K562 (cell line): ENCODE measurements at regions not wholly inside any gene's neighbourhood (a gene's known extent, or its start where the extent isn't known, plus 50 kb on each side); places are given as distances from the start of the nearest gene placed in this dataset.

Source experiments
- BRF2 ChIP-seq: IDR thresholded peaks from 3 replicates; pipeline ENCODE4 v1.6.1; 2011; ENCODE audit warnings: borderline replicate concordance, mild to moderate bottlenecking; ENCODE audit not compliant: insufficient read length, insufficient read depth
- C11orf30 ChIP-seq: fragments of 450-650 bp; IDR thresholded peaks from 2 replicates; pipeline ENCODE4 v1.6.1; 2016; ENCODE audit warnings: low read depth, mild to moderate bottlenecking
- CBX3 ChIP-seq, 2 experiments: IDR thresholded peaks; 1 replicate in 1 of 2; 2 replicates in 1 of 2; pipeline ENCODE4 v1.6.1; 2012; ENCODE audit warnings: inconsistent platforms in 2 of 2, low read length in 2 of 2, borderline replicate concordance in 1 of 2, control low read depth in 1 of 2
- CREBBP ChIP-seq: IDR thresholded peaks from one replicate; pipeline ENCODE4 v1.6.1; 2012; ENCODE audit warnings: low read depth, mild to moderate bottlenecking, control low read depth, inconsistent platforms, low read length
- CSDE1 ChIP-seq, 2 experiments: fragments of 450-650 bp; IDR thresholded peaks; 2 replicates each; pipeline ENCODE4 v1.6.1; 2016; ENCODE audit warnings: mild to moderate bottlenecking in 1 of 2
- DPF2 ChIP-seq: fragments of 450-650 bp; IDR thresholded peaks from 2 replicates; pipeline ENCODE4 v1.6.1; 2016
- MAZ ChIP-seq, 2 experiments: fragments of 450-650 bp in 1 of 2; sonication (generic) in 1 of 2; formaldehyde crosslinking; IDR thresholded peaks in 1 of 2; conservative IDR thresholded peaks in 1 of 2; 2 replicates each; pipeline versions ENCODE4 v1.4.0 to v1.5.0; 2020; ENCODE audit warnings: mild to moderate bottlenecking in 1 of 2, missing genetic modification reagents in 1 of 2
- MEIS2 ChIP-seq: fragments of 450-650 bp; IDR thresholded peaks from 2 replicates; pipeline ENCODE4 v1.6.1; 2014; ENCODE audit warnings: mild to moderate bottlenecking; ENCODE audit not compliant: partially characterized antibody
- MTA2 ChIP-seq: fragments of 450-650 bp; IDR thresholded peaks from 2 replicates; pipeline ENCODE4 v1.6.1; 2016; ENCODE audit warnings: low read depth
- NFXL1 ChIP-seq: fragments of 450-650 bp; formaldehyde crosslinking; IDR thresholded peaks from 2 replicates; pipeline ENCODE4 v1.4.0; 2021; ENCODE audit warnings: mild to moderate bottlenecking
- NR2C1 ChIP-seq, 2 experiments: fragments of 450-650 bp; IDR thresholded peaks; 2 replicates each; pipeline ENCODE4 v1.6.1; 2017; ENCODE audit warnings: mild to moderate bottlenecking in 2 of 2, antibody characterized with exemption in 1 of 2, inconsistent platforms in 1 of 2, missing compliant biosample characterization in 1 of 2, missing genetic modification characterization in 1 of 2
- SOX6 ChIP-seq: fragments of 450-650 bp; IDR thresholded peaks from 2 replicates; pipeline ENCODE4 v1.6.1; 2014; ENCODE audit warnings: mild to moderate bottlenecking
- THRAP3 ChIP-seq: fragments of 450-650 bp; IDR thresholded peaks from 2 replicates; pipeline ENCODE4 v1.6.1; 2016; ENCODE audit warnings: mild to moderate bottlenecking, inconsistent platforms, borderline replicate concordance
- ZBTB40 ChIP-seq, 2 experiments: fragments of 450-650 bp in 1 of 2; sonication (generic) in 1 of 2; formaldehyde crosslinking in 1 of 2; IDR thresholded peaks; 2 replicates each; pipeline versions ENCODE4 v1.7.1 to v1.9.0; 2016 to 2022; ENCODE audit warnings: inconsistent platforms in 1 of 2, mild to moderate bottlenecking in 1 of 2, missing genetic modification reagents in 1 of 2
- ZFP91 ChIP-seq: sonication (generic); formaldehyde crosslinking; IDR thresholded peaks from 2 replicates; pipeline ENCODE4 v1.8.0; 2022; ENCODE audit warnings: mild to moderate bottlenecking, missing genetic modification reagents

- TF ChIP-seq ZBTB40 (IDR thresholded peaks at IDR 0.05), result no peak
- TF ChIP-seq ZBTB40 (CRISPR knock-in tag; IDR thresholded peaks at IDR 0.05), result no peak
- TF ChIP-seq THRAP3, result peak; percentile 69; the same call in 1 of the 2 replicates
- TF ChIP-seq DPF2, result peak; percentile 93
- TF ChIP-seq CBX3 (IDR thresholded peaks at IDR 0.05; ENCODE audit: borderline replicate concordance in 1 of 2, low read length in 2 of 2), result peak in 1 of 2 experiments; percentile 24; a peak in 1 of 3 replicates
- peak in 1 of 2 experiments; percentile 51; a peak in 1 of 4 replicates for TF ChIP-seq MAZ (CRISPR knock-in tag; conservative IDR thresholded peaks at IDR 0.05 in 1 of 2, IDR thresholded peaks at IDR 0.05 in 1 of 2)
- no peak for TF ChIP-seq CREBBP
- TF ChIP-seq C11orf30, result peak; percentile 40; the same call in 1 of the 2 replicates
- TF ChIP-seq CSDE1 (IDR thresholded peaks at IDR 0.05), result 0 out of 4 replicates have a peak, but pooled peaks of 1 of the 2 experiments have one; percentile 26
- TF ChIP-seq MTA2, result 0 out of 2 replicates have a peak, but pooled peaks have one; percentile 10
- TF ChIP-seq BRF2, result no peak
- TF ChIP-seq NFXL1 (CRISPR knock-in tag), result no peak
- 0 out of 2 replicates have a peak, but pooled peaks have one; percentile 20 for TF ChIP-seq SOX6
- TF ChIP-seq NR2C1 (IDR thresholded peaks at IDR 0.05), result 0 out of 2 replicates have a peak, but pooled peaks have one; percentile 21
- TF ChIP-seq NR2C1 (tag; IDR thresholded peaks at IDR 0.05), result no peak
- peak; percentile 36 for TF ChIP-seq MEIS2
- TF ChIP-seq ZFP91 (CRISPR knock-in tag), result no peak
Measured at GRCh38 chr7:119964788-119965542, 308.0 kb upstream of the KCND2 start (continued).
